MM.1S (cell line): ENCODE measurements at regions not wholly inside any gene's neighbourhood (a gene's known extent, or its start where the extent isn't known, plus 50 kb on each side); places are given as distances from the start of the nearest gene placed in this dataset.

Experiments used
- DNase-seq: peaks from one replicate; pipeline ENCODE4 v3.0.0-alpha.2; 2015
- H2AFZ ChIP-seq: fragments of 300-600 bp; sonication (generic); 2 replicates; pipeline ENCODE4 v1.6.0; 2016; ENCODE audit warnings: antibody characterized with exemption, low read length
- H3F3A ChIP-seq: fragments of 300-600 bp; sonication (generic); 2 replicates; pipeline ENCODE4 v1.6.1; 2016; ENCODE audit warnings: mild to moderate bottlenecking, antibody characterized with exemption, low read length, moderate library complexity, mixed read lengths; ENCODE audit not compliant: insufficient read depth
- H3K27ac ChIP-seq: fragments of 300-600 bp; sonication (generic); 2 replicates; pipeline ENCODE4 v1.5.1; 2016; ENCODE audit warnings: mild to moderate bottlenecking, low read length
- H3K27me3 ChIP-seq: fragments of 300-600 bp; sonication (generic); replicated peaks from 2 replicates; pipeline ENCODE4 v1.6.0; 2016; ENCODE audit warnings: low read length; ENCODE audit not compliant: insufficient read depth
- H3K36me3 ChIP-seq: fragments of 300-600 bp; sonication (generic); replicated peaks from 2 replicates; pipeline ENCODE4 v1.6.1; 2016; ENCODE audit warnings: mild to moderate bottlenecking, low read length, mixed read lengths; ENCODE audit not compliant: insufficient read depth
- H3K4me1 ChIP-seq: fragments of 300-600 bp; sonication (generic); 2 replicates; pipeline ENCODE4 v1.6.1; 2016; ENCODE audit warnings: low read length, mixed read lengths
- H3K4me2 ChIP-seq: fragments of 300-600 bp; sonication (generic); 2 replicates; pipeline ENCODE4 v1.6.0; 2016; ENCODE audit warnings: low read depth, low read length
- H3K4me3 ChIP-seq: fragments of 300-600 bp; sonication (generic); 2 replicates; pipeline ENCODE4 v1.5.1; 2016; ENCODE audit warnings: low read length, mixed read lengths
- H3K79me2 ChIP-seq: fragments of 300-600 bp; sonication (generic); 2 replicates; pipeline ENCODE4 v1.6.1; 2016; ENCODE audit warnings: mixed run types, low read length, mixed read lengths
- H3K9ac ChIP-seq: fragments of 300-600 bp; sonication (generic); 2 replicates; pipeline ENCODE4 v1.6.1; 2016; ENCODE audit warnings: low read length, mixed read lengths
- H3K9me2 ChIP-seq: fragments of 300-600 bp; sonication (generic); replicated peaks from 2 replicates; pipeline ENCODE4 v1.6.1; 2016; ENCODE audit warnings: mild to moderate bottlenecking, low read length, mixed read lengths; ENCODE audit not compliant: insufficient read depth
- H3K9me3 ChIP-seq: fragments of 300-600 bp; sonication (generic); replicated peaks from 2 replicates; pipeline ENCODE4 v1.6.1; 2016; ENCODE audit warnings: mild to moderate bottlenecking, low read length, mixed read lengths; ENCODE audit not compliant: insufficient read depth
- H4K20me1 ChIP-seq: fragments of 300-600 bp; sonication (generic); 2 replicates; pipeline ENCODE4 v1.6.1; 2016; ENCODE audit warnings: mild to moderate bottlenecking, low read length, moderate library complexity, mixed read lengths; ENCODE audit not compliant: insufficient read depth
- CTCF ChIP-seq: fragments of 300-600 bp; sonication (generic); IDR thresholded peaks from 2 replicates; pipeline ENCODE4 v1.5.1; 2016; ENCODE audit warnings: antibody characterized with exemption, low read length, mixed read lengths
- EZH2 ChIP-seq: fragments of 300-600 bp; sonication (generic); optimal IDR thresholded peaks from 2 replicates; pipeline ENCODE3; 2017; ENCODE audit warnings: low read depth, mild to moderate bottlenecking, antibody characterized with exemption, low read length, mixed read lengths
- EZH2phosphoT487 ChIP-seq: fragments of 300-600 bp; sonication (generic); IDR thresholded peaks from 2 replicates; pipeline ENCODE4 v1.6.1; 2018; ENCODE audit warnings: antibody characterized with exemption, low read length

- no peaks in the 10 kb centered on the region for H3K27me3 ChIP-seq
- no peak overlapping the region for H2AFZ ChIP-seq
- H3K9ac ChIP-seq, result no peak overlapping the region
- no peaks in the 10 kb centered on the region for H3F3A ChIP-seq
- no peak for DNase-seq
- H3K4me1 ChIP-seq, result no peaks in the 10 kb centered on the region
- no peaks in the 10 kb centered on the region for H3K79me2 ChIP-seq
- no peak overlapping the region for H3K27ac ChIP-seq
- no peaks in the 10 kb centered on the region for H3K9me3 ChIP-seq
- no peak overlapping the region for H3K4me3 ChIP-seq
- TF ChIP-seq EZH2, result no peak
- TF ChIP-seq EZH2phosphoT487, result no peak
- TF ChIP-seq CTCF, result no peak
- H3K4me2 ChIP-seq, result no peak overlapping the region
- H3K9me2 ChIP-seq, result no peaks in the 10 kb centered on the region
- H4K20me1 ChIP-seq, result no peaks in the 10 kb centered on the region
- no peaks in the 10 kb centered on the region for H3K36me3 ChIP-seq
Measured at GRCh38 chr11:134609361-134610115, 197.5 kb upstream of the B3GAT1 start.

GRCh38 chr11:134607963-134608750, 196.1 kb upstream of the B3GAT1 start:
- no peaks in the 10 kb centered on the region for H3K9me2 ChIP-seq
- H3K9me3 ChIP-seq, result no peaks in the 10 kb centered on the region
- no peaks in the 10 kb centered on the region for H3K79me2 ChIP-seq
- no peaks in the 10 kb centered on the region for H3K4me1 ChIP-seq
- H3K36me3 ChIP-seq, result no peaks in the 10 kb centered on the region
- no peak overlapping the region for H3K9ac ChIP-seq
- H4K20me1 ChIP-seq, result no peaks in the 10 kb centered on the region
- TF ChIP-seq EZH2phosphoT487 (no peak), EZH2 (no peak), CTCF (no peak)
- no peak overlapping the region for H2AFZ ChIP-seq
- H3K4me2 ChIP-seq, result no peak overlapping the region
- H3K27ac ChIP-seq, result no peak overlapping the region
- no peak overlapping the region for H3K4me3 ChIP-seq
- DNase-seq, result no peak
- no peaks in the 10 kb centered on the region for H3K27me3 ChIP-seq
- no peaks in the 10 kb centered on the region for H3F3A ChIP-seq

GRCh38 chr11:134606251-134606650, 194.2 kb upstream of the B3GAT1 start:
- H3K79me2 ChIP-seq, result no peaks in the 10 kb centered on the region
- no peaks in the 10 kb centered on the region for H3K36me3 ChIP-seq
- H3F3A ChIP-seq, result no peaks in the 10 kb centered on the region
- no peak for TF ChIP-seq EZH2
- no peak for TF ChIP-seq CTCF
- no peak for TF ChIP-seq EZH2phosphoT487
- H3K4me1 ChIP-seq, result no peaks in the 10 kb centered on the region
- DNase-seq, result no peak
- no peak overlapping the region for H3K4me3 ChIP-seq
- no peaks in the 10 kb centered on the region for H3K9me2 ChIP-seq
- H3K9me3 ChIP-seq, result no peaks in the 10 kb centered on the region
- H4K20me1 ChIP-seq, result no peaks in the 10 kb centered on the region
- H3K27ac ChIP-seq, result no peak overlapping the region
- no peak overlapping the region for H3K4me2 ChIP-seq
- no peak overlapping the region for H2AFZ ChIP-seq
- no peaks in the 10 kb centered on the region for H3K27me3 ChIP-seq
- no peak overlapping the region for H3K9ac ChIP-seq
